OCI-LY1 (cell line): ENCODE measurements at regions not wholly inside any gene's neighbourhood (a gene's known extent, or its start where the extent isn't known, plus 50 kb on each side); places are given as distances from the start of the nearest gene placed in this dataset.

ENCODE experiments used
- H2AFZ ChIP-seq: fragments of 200-600 bp; sonication (generic), shearing (Covaris generic); 2 replicates; pipeline ENCODE4 v1.6.0; 2014; ENCODE audit warnings: antibody characterized with exemption, mild to moderate bottlenecking, low read length
- H3F3A ChIP-seq: fragments of 200-600 bp; sonication (generic), shearing (Covaris generic); 2 replicates; pipeline ENCODE4 v1.6.0; 2014; ENCODE audit warnings: mild to moderate bottlenecking, antibody characterized with exemption, low read length, moderate library complexity; ENCODE audit not compliant: insufficient read depth
- H3K27ac ChIP-seq: fragments of 200-600 bp; sonication (generic); 2 replicates; pipeline ENCODE4 v1.5.1; 2014; ENCODE audit warnings: low read length, mixed run types, mild to moderate bottlenecking, low read depth; ENCODE audit not compliant: poor library complexity, severe bottlenecking
- H3K27me3 ChIP-seq: fragments of 200-600 bp; sonication (generic); 2 replicates; pipeline ENCODE4 v1.6.0; 2014; ENCODE audit warnings: antibody characterized with exemption, mild to moderate bottlenecking, low read length, moderate library complexity; ENCODE audit not compliant: insufficient read depth
- H3K36me3 ChIP-seq: fragments of 200-600 bp; sonication (generic); 2 replicates; pipeline ENCODE4 v1.6.1; 2014; ENCODE audit warnings: mild to moderate bottlenecking, antibody characterized with exemption, low read length, moderate library complexity, mixed read lengths; ENCODE audit not compliant: insufficient read depth
- H3K4me1 ChIP-seq: fragments of 200-600 bp; sonication (generic); 2 replicates; pipeline ENCODE4 v1.5.1; 2014; ENCODE audit warnings: mild to moderate bottlenecking, low read length, moderate library complexity; ENCODE audit not compliant: insufficient read depth, severe bottlenecking
- H3K4me2 ChIP-seq: fragments of 200-600 bp; sonication (generic), shearing (Covaris generic); 2 replicates; pipeline ENCODE4 v1.6.1; 2014; ENCODE audit warnings: low read length
- H3K4me3 ChIP-seq: fragments of 200-600 bp; sonication (generic); 2 replicates; pipeline ENCODE4 v1.5.1; 2014; ENCODE audit warnings: low read length, low read depth, mild to moderate bottlenecking, mixed read lengths; ENCODE audit not compliant: poor library complexity, severe bottlenecking
- H3K79me2 ChIP-seq: fragments of 200-600 bp; shearing (Covaris generic); 2 replicates; pipeline ENCODE4 v1.6.1; 2016; ENCODE audit warnings: mixed run types, low read length, mixed read lengths; ENCODE audit not compliant: insufficient read depth
- H3K9ac ChIP-seq: fragments of 200-600 bp; sonication (generic), shearing (Covaris generic); 2 replicates; pipeline ENCODE4 v1.6.1; 2014; ENCODE audit warnings: mild to moderate bottlenecking, low read length, mixed read lengths
- H3K9me2 ChIP-seq: fragments of 200-600 bp; sonication (generic), shearing (Covaris generic); 2 replicates; pipeline ENCODE4 v1.6.1; 2014; ENCODE audit warnings: low read depth, mild to moderate bottlenecking, low read length, mixed read lengths
- H3K9me3 ChIP-seq: fragments of 200-600 bp; shearing (Covaris generic); 2 replicates; pipeline ENCODE4 v1.6.1; 2014; ENCODE audit warnings: low read length, mixed read lengths
- H4K20me1 ChIP-seq: fragments of 200-600 bp; sonication (generic), shearing (Covaris generic); 2 replicates; pipeline ENCODE4 v1.6.0; 2016; ENCODE audit warnings: mild to moderate bottlenecking, low read length; ENCODE audit not compliant: insufficient read depth
- CTCF ChIP-seq: fragments of 200-600 bp; sonication (generic), shearing (Covaris generic); IDR thresholded peaks from 2 replicates; pipeline ENCODE4 v1.5.1; 2017; ENCODE audit warnings: mild to moderate bottlenecking, antibody characterized with exemption, low read length, moderate library complexity, mixed read lengths
- EZH2 ChIP-seq: fragments of 200-600 bp; sonication (generic), shearing (Covaris generic); IDR thresholded peaks from 2 replicates; pipeline ENCODE4 v1.8.0; 2017; ENCODE audit warnings: borderline replicate concordance, mixed run types, mild to moderate bottlenecking, antibody characterized with exemption, low read length, moderate library complexity, mixed read lengths

- TF ChIP-seq EZH2, result no peak
- Histone ChIP-seq H3K9ac (no peak overlapping the region), H3F3A (no peaks in the 10 kb centered on the region)
These were observed 308.8 kb upstream of the NREP start for GRCh38 chr5:112065781-112066180.

GRCh38 chr5:112064956-112065355 lies 308.0 kb upstream of the NREP start:
- no peaks in the 10 kb centered on the region for H4K20me1 ChIP-seq
- no peak overlapping the region for H2AFZ ChIP-seq
- no peaks in the 10 kb centered on the region for H3K27me3 ChIP-seq
- no peaks in the 10 kb centered on the region for H3K9me2 ChIP-seq
- no peak overlapping the region for H3K4me3 ChIP-seq
- no peaks in the 10 kb centered on the region for H3K4me1 ChIP-seq
- no peaks in the 10 kb centered on the region for H3K9me3 ChIP-seq
- H3K36me3 ChIP-seq, result no peaks in the 10 kb centered on the region
- no peak overlapping the region for H3K4me2 ChIP-seq
- no peak overlapping the region for H3K9ac ChIP-seq
- H3F3A ChIP-seq, result no peaks in the 10 kb centered on the region
- no peak overlapping the region for H3K27ac ChIP-seq
- H3K79me2 ChIP-seq, result no peaks in the 10 kb centered on the region
- TF ChIP-seq EZH2 (no peak), CTCF (no peak)

More at GRCh38 chr5:112065781-112066180, 308.8 kb upstream of the NREP start:
- no peak overlapping the region for H2AFZ ChIP-seq
- no peaks in the 10 kb centered on the region for H3K79me2 ChIP-seq
- H3K27ac ChIP-seq, result no peak overlapping the region
- no peaks in the 10 kb centered on the region for H3K9me3 ChIP-seq
- H3K36me3 ChIP-seq, result no peaks in the 10 kb centered on the region
- no peaks in the 10 kb centered on the region for H3K9me2 ChIP-seq
- no peaks in the 10 kb centered on the region for H4K20me1 ChIP-seq
- no peak overlapping the region for H3K4me2 ChIP-seq
- no peak overlapping the region for H3K4me3 ChIP-seq
- H3K4me1 ChIP-seq, result no peaks in the 10 kb centered on the region
- H3K27me3 ChIP-seq, result no peaks in the 10 kb centered on the region

- no peak overlapping the region for H3K4me3 ChIP-seq
- H3K27me3 ChIP-seq, result no peaks in the 10 kb centered on the region
- no peaks in the 10 kb centered on the region for H3K4me1 ChIP-seq
- no peaks in the 10 kb centered on the region for H3K9me3 ChIP-seq
- H3K27ac ChIP-seq, result no peak overlapping the region
- H3K4me2 ChIP-seq, result no peak overlapping the region
- no peaks in the 10 kb centered on the region for H3K36me3 ChIP-seq
- no peaks in the 10 kb centered on the region for H4K20me1 ChIP-seq
- H3K9me2 ChIP-seq, result no peaks in the 10 kb centered on the region
- H3K9ac ChIP-seq, result no peak overlapping the region
- TF ChIP-seq CTCF (no peak), EZH2 (no peak)
- H3K79me2 ChIP-seq, result no peaks in the 10 kb centered on the region
- H2AFZ ChIP-seq, result no peak overlapping the region
- H3F3A ChIP-seq, result no peaks in the 10 kb centered on the region
These were observed 307.3 kb upstream of the NREP start for GRCh38 chr5:112064271-112064701.

- H2AFZ ChIP-seq, result no peak overlapping the region
- no peaks in the 10 kb centered on the region for H3K27me3 ChIP-seq
- no peak overlapping the region for H3K4me2 ChIP-seq
- no peaks in the 10 kb centered on the region for H3K4me1 ChIP-seq
- no peaks in the 10 kb centered on the region for H3K36me3 ChIP-seq
- no peaks in the 10 kb centered on the region for H3F3A ChIP-seq
- H4K20me1 ChIP-seq, result no peaks in the 10 kb centered on the region
- H3K79me2 ChIP-seq, result no peaks in the 10 kb centered on the region
- H3K9me3 ChIP-seq, result no peaks in the 10 kb centered on the region
- no peak overlapping the region for H3K9ac ChIP-seq
- H3K27ac ChIP-seq, result no peak overlapping the region
- H3K9me2 ChIP-seq, result no peaks in the 10 kb centered on the region
- H3K4me3 ChIP-seq, result no peak overlapping the region
- TF ChIP-seq CTCF, result no peak
- TF ChIP-seq EZH2, result no peak
These were observed 306.9 kb upstream of the NREP start for GRCh38 chr5:112063856-112064255.
